Limb (tissue), 2 donors: ENCODE measurements at regions not wholly inside any gene's neighbourhood (a gene's known extent, or its start where the extent isn't known, plus 50 kb on each side); places are given as distances from the start of the nearest gene placed in this dataset.
A peak's percentile ranks its signal among the peaks of the same experiment; 100 is the strongest.
"Not testable (repeated sequence)": the region's sequence is repeated elsewhere in the genome, so short reads cannot be mapped to it uniquely, and the experiment has no call there.

Source experiments
- DNase-seq, 2 donors: peaks; one replicate each; pipeline ENCODE4 v3.0.0-alpha.2; 2016; ENCODE audit errors: extremely low spot score in 2 of 2

DNA sequence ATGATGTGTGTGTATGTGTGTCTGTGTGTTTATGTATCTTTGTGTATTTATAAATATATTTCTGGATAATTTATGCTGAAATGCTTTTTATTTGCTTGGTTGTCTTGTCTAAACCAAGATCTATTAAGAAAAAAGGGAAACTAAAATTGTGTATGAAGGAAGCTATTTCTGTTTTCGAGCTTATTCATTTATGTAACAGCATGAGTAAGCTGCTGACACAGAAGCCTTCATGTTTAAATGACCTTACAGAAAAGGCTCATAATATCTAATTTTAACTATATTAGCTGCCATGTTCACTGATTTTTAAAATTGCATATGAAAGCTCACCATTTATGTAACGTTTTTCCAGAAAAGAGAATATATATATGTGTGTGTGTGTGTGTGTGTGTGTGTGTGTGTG is 392.8 kb downstream of the PTH2R start:
- no peak for DNase-seq

GRCh38 chr2:208800887-208801286 is 394.3 kb downstream of the PTH2R start:
- DNase-seq: not testable (repeated sequence)

- DNase-seq: no peak
Measured at GRCh38 chr2:208807756-208808155, 401.2 kb downstream of the PTH2R start.

DNA sequence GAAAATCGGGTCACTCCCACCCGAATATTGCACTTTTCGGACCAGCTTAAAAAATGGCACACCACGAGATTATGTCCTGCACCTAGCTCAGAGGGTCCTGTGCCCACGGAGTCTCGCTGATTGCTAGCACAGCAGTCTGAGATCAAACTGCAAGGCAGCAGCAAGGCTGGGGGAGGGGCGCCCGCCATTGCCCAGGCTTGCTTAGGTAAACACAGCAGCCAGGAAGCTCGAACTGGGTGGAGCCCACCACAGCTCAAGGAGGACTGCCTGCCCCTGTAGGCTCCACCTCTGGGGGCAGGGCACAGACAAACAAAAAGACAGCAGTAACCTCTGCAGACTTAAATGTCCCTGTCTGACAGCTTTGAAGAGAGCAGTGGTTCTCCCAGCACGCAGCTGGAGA is 405.3 kb downstream of the PTH2R start:
- DNase-seq: not testable (repeated sequence)

GRCh38 chr2:208819190-208819589 is 412.6 kb downstream of the PTH2R start:
- no peak for DNase-seq

- DNase-seq: peak in 1 of 2 donors; percentile 26
Measured at GRCh38 chr2:208820014-208820688, 413.6 kb downstream of the PTH2R start.

GRCh38 chr2:208827109-208827508 is 420.5 kb downstream of the PTH2R start:
- DNase-seq: no peak

DNA sequence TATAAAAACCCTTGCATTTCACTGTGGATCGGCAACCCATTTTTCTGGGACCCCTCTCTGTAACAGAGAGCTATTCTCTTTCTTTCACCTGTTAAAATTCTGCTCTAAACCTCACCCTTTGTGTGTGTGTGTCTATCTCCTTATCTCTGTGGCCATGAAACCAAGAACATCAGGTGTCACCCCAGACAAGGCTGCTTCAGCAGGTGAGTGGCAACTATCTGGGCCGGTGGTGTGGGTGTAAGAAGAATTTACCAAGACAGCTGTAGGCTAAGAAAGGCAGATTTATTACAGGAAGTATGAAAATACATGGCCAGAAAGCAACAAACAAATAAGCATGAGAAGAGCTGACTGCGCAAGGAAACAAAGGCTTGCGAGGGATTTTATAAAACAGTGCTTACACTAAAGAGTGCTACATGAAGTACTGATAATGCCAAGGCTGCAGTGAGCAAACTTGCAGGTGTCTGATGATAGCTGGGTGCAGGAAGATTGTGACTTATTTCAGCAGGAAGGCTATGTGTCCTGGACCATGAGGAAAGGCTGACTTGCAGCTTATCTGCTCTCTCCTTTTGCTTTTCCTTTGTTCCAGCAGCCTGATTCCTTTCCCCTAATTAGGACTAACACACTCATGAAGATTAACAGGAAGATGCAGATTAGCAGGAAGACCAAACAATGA is 421.1 kb downstream of the PTH2R start:
- DNase-seq: no peak

GRCh38 chr2:208830203-208830602 is 423.6 kb downstream of the PTH2R start:
- DNase-seq: no peak

GRCh38 chr2:208847651-208848050 is 441.1 kb downstream of the PTH2R start:
- no peak for DNase-seq

DNA sequence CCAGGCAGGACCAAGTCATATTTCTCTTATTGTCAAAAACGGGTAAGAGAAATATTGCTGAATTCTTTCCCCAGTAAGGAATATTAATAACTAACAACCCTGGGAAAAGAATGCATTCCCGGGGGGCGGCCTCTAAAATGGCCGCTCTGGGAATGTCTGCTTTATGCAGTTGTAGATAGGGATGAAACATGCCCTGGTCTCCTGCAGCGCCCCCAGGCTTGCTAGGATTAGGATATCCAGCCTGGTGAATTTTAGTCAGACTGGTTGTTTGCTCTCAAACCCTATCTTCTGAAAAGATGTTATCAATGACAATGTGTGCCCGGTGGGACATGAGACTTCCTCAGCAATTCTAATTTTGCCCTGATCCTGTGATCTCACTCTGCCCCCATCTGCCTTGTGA is 448.1 kb downstream of the PTH2R start:
- no peak for DNase-seq

DNA sequence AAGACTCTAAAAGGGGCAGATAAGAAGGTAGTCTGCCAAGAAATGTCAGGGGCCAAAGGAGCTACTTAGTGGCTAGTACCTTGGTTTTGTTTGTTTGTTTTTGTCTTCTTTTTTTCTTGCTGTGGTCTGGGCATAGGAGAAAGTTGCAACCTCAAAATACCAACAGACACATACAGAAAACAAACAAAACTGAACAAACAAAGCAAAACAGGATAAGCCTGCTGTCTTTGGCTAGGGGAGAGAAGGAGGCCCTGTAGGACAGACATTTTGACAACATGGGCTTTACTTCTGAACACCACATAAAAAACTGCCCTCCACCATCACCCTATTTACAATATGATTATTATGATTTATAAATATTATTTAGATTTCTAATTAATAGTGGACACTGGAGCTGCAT is 460.8 kb downstream of the PTH2R start:
- DNase-seq: no peak

DNA sequence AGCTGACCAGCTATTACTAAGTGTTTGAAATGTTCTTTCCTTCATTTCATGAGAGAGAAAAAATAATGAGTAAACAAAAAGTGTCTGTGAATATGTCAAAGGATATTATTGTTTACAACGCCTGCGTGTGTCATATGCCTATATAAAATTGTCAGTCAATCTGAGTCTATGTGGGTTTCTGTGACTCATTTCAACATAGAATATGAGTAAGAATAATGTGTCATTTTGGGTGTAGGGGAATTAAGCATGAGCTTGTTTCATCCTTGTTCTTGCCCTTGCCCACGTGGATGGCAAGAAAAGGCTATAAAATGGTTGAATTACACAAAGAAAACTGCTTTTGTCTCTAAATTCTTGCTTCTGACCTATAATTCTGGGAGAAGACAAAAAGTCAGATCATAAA is 466.0 kb downstream of the PTH2R start:
- no peak for DNase-seq

DNA sequence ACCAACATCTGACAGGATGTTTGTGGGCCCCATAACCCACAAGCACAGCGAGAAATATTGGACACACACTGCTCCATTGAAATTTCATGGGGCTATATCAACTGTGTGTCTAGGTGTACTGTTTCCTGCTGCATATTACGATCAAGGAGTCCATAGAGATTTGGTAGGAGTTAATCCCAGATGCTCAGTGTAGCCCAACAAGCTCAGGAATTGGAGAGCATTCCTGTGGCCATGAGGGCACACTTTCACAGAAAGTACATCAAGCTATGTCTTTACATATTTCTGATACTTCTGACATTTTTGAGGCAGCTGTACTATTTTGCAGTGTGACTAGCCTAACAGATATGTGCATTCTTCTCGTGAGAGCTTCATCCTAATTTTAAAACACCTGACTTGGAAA is 473.1 kb downstream of the PTH2R start:
- DNase-seq: no peak

DNA sequence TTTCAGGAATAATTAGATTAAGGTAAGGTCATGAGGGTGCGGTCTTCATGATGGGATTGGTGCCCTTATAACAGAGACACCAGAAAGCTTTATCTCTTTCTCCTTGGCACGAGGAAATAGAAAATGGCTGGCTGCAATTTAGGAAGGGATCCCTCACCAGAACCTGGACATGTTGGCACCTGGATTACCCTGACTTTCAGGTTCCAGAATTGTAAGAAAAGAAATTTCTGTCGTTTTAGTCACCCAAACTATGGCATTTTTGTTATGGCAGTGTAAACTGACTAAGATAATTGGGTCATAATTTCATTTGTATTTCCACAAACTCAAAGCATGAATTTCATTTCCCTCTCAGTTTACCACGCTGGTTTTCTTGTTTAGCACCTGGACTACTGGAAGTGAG is 473.6 kb downstream of the PTH2R start:
- DNase-seq: no peak

- DNase-seq: no peak
Measured at GRCh38 chr2:208890486-208890885, 483.9 kb downstream of the PTH2R start.

GRCh38 chr2:208892203-208892602 is 485.6 kb downstream of the PTH2R start:
- DNase-seq: no peak

DNA sequence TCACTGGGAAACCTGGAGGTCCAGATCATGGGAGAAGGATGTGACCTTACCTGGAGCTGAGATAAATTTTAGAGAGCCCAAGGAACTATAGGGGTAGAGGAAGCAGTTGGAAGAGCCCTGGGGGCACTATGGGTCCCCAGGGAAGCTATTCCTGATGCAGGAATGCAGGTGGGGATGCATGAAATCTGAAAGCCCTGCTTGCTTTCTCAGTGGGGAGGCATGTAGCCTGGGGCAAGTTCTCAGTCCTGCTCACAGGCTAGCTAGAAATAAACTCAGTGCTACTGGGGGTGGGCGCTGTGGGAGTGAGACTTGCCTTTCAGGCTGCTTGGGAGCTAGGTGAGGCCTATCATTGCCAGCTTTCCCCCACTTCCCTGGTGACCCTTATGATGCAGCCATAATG is 499.7 kb downstream of the PTH2R start:
- DNase-seq: no peak

DNA sequence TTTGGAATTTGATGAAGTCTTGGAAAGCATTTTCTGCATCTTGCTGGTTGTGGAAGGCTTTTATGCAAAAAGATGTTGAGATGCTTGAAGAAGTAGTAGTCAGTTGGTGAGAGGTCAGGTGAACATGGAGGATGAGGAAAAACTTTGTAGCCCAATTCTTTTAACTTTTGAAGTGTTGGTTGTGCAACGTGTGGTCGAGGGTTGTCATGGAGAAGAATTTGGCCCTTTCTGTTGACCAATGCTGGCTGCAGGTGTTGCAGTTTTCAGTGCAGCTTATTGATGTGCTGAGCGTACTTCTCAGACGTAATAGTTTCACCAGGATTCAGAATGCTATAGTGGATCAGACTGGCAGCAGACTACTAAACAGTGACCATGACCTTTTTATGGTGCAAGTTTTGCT is 508.4 kb upstream of the MAP2 start:
- DNase-seq: no peak

GRCh38 chr2:208916881-208917280 is 507.0 kb upstream of the MAP2 start:
- DNase-seq: no peak

- DNase-seq: not testable (repeated sequence)
Measured at GRCh38 chr2:208921358-208921757, 502.5 kb upstream of the MAP2 start.

DNA sequence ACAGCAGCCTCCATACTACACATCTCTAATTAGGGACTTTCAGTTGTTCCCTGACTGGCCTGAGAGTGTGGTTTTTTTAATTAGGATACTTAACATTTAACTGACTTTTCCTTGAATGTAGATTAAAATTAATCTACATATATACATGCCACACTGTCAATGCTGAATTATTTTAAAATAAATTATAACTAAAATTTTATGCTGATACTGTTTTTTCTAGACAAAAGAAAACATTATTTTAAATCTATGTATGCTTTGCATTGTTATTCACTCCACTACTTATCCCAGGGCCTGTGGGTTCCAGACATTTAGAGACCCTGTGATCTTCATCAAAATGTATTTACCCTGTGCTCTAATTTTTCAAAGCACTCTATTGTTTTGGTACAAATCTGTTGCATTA is 496.0 kb upstream of the MAP2 start:
- no peak for DNase-seq

GRCh38 chr2:208929139-208929864 is 494.5 kb upstream of the MAP2 start:
- no peak for DNase-seq
